ENCODE measurements at regions not wholly inside any gene's neighbourhood (a gene's known extent, or its start where the extent isn't known, plus 50 kb on each side); places are given as distances from the start of the nearest gene placed in this dataset.
A peak's percentile ranks its signal among the peaks of the same experiment; 100 is the strongest.

- Histone ChIP-seq H3K4me1 (ENCODE audit: control insufficient read depth, insufficient read depth, low read length) (peaks cover 20% of the 10 kb centered on the region), H3K4me3 (ENCODE audit: low read depth, low read length) (no peak overlapping the region), H3K27ac (ENCODE audit: low read depth, low read length) (no peak overlapping the region), H3K36me3 (ENCODE audit: control insufficient read depth, insufficient read depth, low read length) (no peaks in the 10 kb centered on the region), H3K9me3 (ENCODE audit: control insufficient read depth, insufficient read depth, low read length) (no peaks in the 10 kb centered on the region), H3K27me3 (ENCODE audit: control insufficient read depth, insufficient read depth, low read length) (no peaks in the 10 kb centered on the region)
- no peak for DNase-seq (ENCODE audit: low read depth in 4 of 6, low spot score in 6 of 6)
- 100% methylated on average over 1 of the region's 1 CpG for WGBS (ENCODE audit: insufficient coverage)
Measured at GRCh38 chr2:15731889-15732271, 140.2 kb downstream of the DDX1 start.

GRCh38 chr2:15732341-15733077, 140.8 kb downstream of the DDX1 start:
- Histone ChIP-seq H3K9me3 (ENCODE audit: control insufficient read depth, insufficient read depth, low read length) (no peaks in the 10 kb centered on the region), H3K36me3 (ENCODE audit: control insufficient read depth, insufficient read depth, low read length) (no peaks in the 10 kb centered on the region), H3K4me1 (ENCODE audit: control insufficient read depth, insufficient read depth, low read length) (peaks cover 20% of the 10 kb centered on the region), H3K27me3 (ENCODE audit: control insufficient read depth, insufficient read depth, low read length) (no peaks in the 10 kb centered on the region), H3K4me3 (ENCODE audit: low read depth, low read length) (no peak overlapping the region), H3K27ac (ENCODE audit: low read depth, low read length) (no peak overlapping the region)
- WGBS (ENCODE audit: insufficient coverage): 57% methylated on average over 4 of the region's 7 CpGs
- DNase-seq (ENCODE audit: low read depth in 4 of 6, low spot score in 6 of 6): peak in 1 of 6 donors; percentile 58

- Histone ChIP-seq H3K27me3 (ENCODE audit: control insufficient read depth, insufficient read depth, low read length) (no peaks in the 10 kb centered on the region), H3K27ac (ENCODE audit: low read depth, low read length) (no peak overlapping the region), H3K9me3 (ENCODE audit: control insufficient read depth, insufficient read depth, low read length) (no peaks in the 10 kb centered on the region), H3K36me3 (ENCODE audit: control insufficient read depth, insufficient read depth, low read length) (no peaks in the 10 kb centered on the region), H3K4me3 (ENCODE audit: low read depth, low read length) (no peak overlapping the region), H3K4me1 (ENCODE audit: control insufficient read depth, insufficient read depth, low read length) (peaks cover 20% of the 10 kb centered on the region)
- DNase-seq (ENCODE audit: low read depth in 4 of 6, low spot score in 6 of 6): peak in 3 of 6 donors; percentile 4 to 87 (median 80)
- 41% methylated on average over 4 of the region's 11 CpGs for WGBS (ENCODE audit: insufficient coverage)
Measured at GRCh38 chr2:15733867-15734673, 142.4 kb downstream of the DDX1 start.

GRCh38 chr2:15734674-15735483, 143.2 kb downstream of the DDX1 start:
- Histone ChIP-seq H3K9me3 (ENCODE audit: control insufficient read depth, insufficient read depth, low read length) (no peaks in the 10 kb centered on the region), H3K27ac (ENCODE audit: low read depth, low read length) (no peak overlapping the region), H3K4me3 (ENCODE audit: low read depth, low read length) (no peak overlapping the region), H3K27me3 (ENCODE audit: control insufficient read depth, insufficient read depth, low read length) (no peaks in the 10 kb centered on the region), H3K36me3 (ENCODE audit: control insufficient read depth, insufficient read depth, low read length) (no peaks in the 10 kb centered on the region), H3K4me1 (ENCODE audit: control insufficient read depth, insufficient read depth, low read length) (peaks cover 20% of the 10 kb centered on the region)
- WGBS (ENCODE audit: insufficient coverage): 73% methylated on average over 2 of the region's 5 CpGs
- peak in 3 of 6 donors; percentile 9 to 84 (median 12) for DNase-seq (ENCODE audit: low read depth in 4 of 6, low spot score in 6 of 6)

- Histone ChIP-seq H3K4me1 (ENCODE audit: control insufficient read depth, insufficient read depth, low read length) (peaks cover 14% of the 10 kb centered on the region), H3K27ac (ENCODE audit: low read depth, low read length) (no peak overlapping the region), H3K4me3 (ENCODE audit: low read depth, low read length) (no peak overlapping the region), H3K27me3 (ENCODE audit: control insufficient read depth, insufficient read depth, low read length) (no peaks in the 10 kb centered on the region), H3K36me3 (ENCODE audit: control insufficient read depth, insufficient read depth, low read length) (no peaks in the 10 kb centered on the region), H3K9me3 (ENCODE audit: control insufficient read depth, insufficient read depth, low read length) (no peaks in the 10 kb centered on the region)
- WGBS (ENCODE audit: insufficient coverage): 89% methylated on average over 3 of the region's 6 CpGs
- no peak for DNase-seq (ENCODE audit: low read depth in 4 of 6, low spot score in 6 of 6)
Measured at GRCh38 chr2:15735484-15736326, 144.0 kb downstream of the DDX1 start.

GRCh38 chr2:15736396-15737180, 144.9 kb downstream of the DDX1 start:
- Histone ChIP-seq H3K4me3 (ENCODE audit: low read depth, low read length) (no peak overlapping the region), H3K27ac (ENCODE audit: low read depth, low read length) (no peak overlapping the region), H3K27me3 (ENCODE audit: control insufficient read depth, insufficient read depth, low read length) (no peaks in the 10 kb centered on the region), H3K36me3 (ENCODE audit: control insufficient read depth, insufficient read depth, low read length) (no peaks in the 10 kb centered on the region), H3K4me1 (ENCODE audit: control insufficient read depth, insufficient read depth, low read length) (peaks cover 7% of the 10 kb centered on the region), H3K9me3 (ENCODE audit: control insufficient read depth, insufficient read depth, low read length) (peaks cover 2% of the 10 kb centered on the region)
- no peak for DNase-seq (ENCODE audit: low read depth in 4 of 6, low spot score in 6 of 6)
- WGBS (ENCODE audit: insufficient coverage): 94% methylated on average over 4 of the region's 4 CpGs

GRCh38 chr2:15737314-15738224, 145.9 kb downstream of the DDX1 start:
- H3K4me1 ChIP-seq (ENCODE audit: control insufficient read depth, insufficient read depth, low read length): peaks cover 7% of the 10 kb centered on the region
- WGBS (ENCODE audit: insufficient coverage): 94% methylated on average over 3 of the region's 5 CpGs
- H3K36me3 ChIP-seq (ENCODE audit: control insufficient read depth, insufficient read depth, low read length): no peaks in the 10 kb centered on the region
- H3K27ac ChIP-seq (ENCODE audit: low read depth, low read length): no peak overlapping the region
- peaks cover 2% of the 10 kb centered on the region for H3K9me3 ChIP-seq (ENCODE audit: control insufficient read depth, insufficient read depth, low read length)
- H3K4me3 ChIP-seq (ENCODE audit: low read depth, low read length): no peak overlapping the region
- H3K27me3 ChIP-seq (ENCODE audit: control insufficient read depth, insufficient read depth, low read length): no peaks in the 10 kb centered on the region
- DNase-seq (ENCODE audit: low read depth in 4 of 6, low spot score in 6 of 6): no peak

GRCh38 chr2:15738225-15738546, 146.5 kb downstream of the DDX1 start:
- Histone ChIP-seq H3K9me3 (ENCODE audit: control insufficient read depth, insufficient read depth, low read length) (peaks cover 2% of the 10 kb centered on the region), H3K4me1 (ENCODE audit: control insufficient read depth, insufficient read depth, low read length) (peaks cover 7% of the 10 kb centered on the region), H3K27ac (ENCODE audit: low read depth, low read length) (no peak overlapping the region), H3K36me3 (ENCODE audit: control insufficient read depth, insufficient read depth, low read length) (no peaks in the 10 kb centered on the region), H3K27me3 (ENCODE audit: control insufficient read depth, insufficient read depth, low read length) (no peaks in the 10 kb centered on the region), H3K4me3 (ENCODE audit: low read depth, low read length) (no peak overlapping the region)
- 93% methylated on average over 3 of the region's 7 CpGs for WGBS (ENCODE audit: insufficient coverage)
- no peak for DNase-seq (ENCODE audit: low read depth in 4 of 6, low spot score in 6 of 6)

All from spinal cord (tissue), 9 donors.